ENCODE measurements at regions not wholly inside any gene's neighbourhood (a gene's known extent, or its start where the extent isn't known, plus 50 kb on each side); places are given as distances from the start of the nearest gene placed in this dataset.

DNA sequence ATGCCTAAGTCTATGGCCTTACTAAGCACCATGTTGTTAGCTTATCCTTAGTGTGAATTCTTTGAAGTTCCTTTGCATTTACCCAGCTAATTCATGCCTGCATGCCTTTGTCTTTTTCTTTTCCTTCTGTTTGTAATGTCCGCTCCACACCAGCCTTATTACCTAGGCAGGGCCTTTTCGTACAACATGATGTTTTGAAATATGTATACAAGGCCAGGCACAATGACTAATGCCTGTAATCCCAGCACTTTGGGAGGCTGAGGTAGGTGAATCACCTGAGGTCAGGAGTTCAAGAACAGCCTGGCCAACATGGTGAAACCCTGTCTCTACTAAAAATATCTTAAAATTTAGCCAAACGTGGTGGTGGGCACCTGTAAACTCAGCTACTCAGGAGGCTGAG lies 1636.5 kb upstream of the SEL1L start:
- ATAC-seq (no peak), DNase-seq (ENCODE audit: low spot score) (no peak)
- H3K4me3 Mint-ChIP-seq, result no peak overlapping the region
- POLR2A ChIA-PET, result no interaction called here
- no peaks in the 10 kb centered on the region for H3K36me3 Mint-ChIP-seq
- no peaks in the 10 kb centered on the region; the same call in 1 of the 2 replicates for H3K9me3 Mint-ChIP-seq
- H3K4me1 Mint-ChIP-seq, result peaks cover 7% of the 10 kb centered on the region
- CTCF ChIA-PET, result no interaction called here
- TF ChIP-seq GABPB1 (CRISPR knock-in tag; IDR thresholded peaks at IDR 0.05), result no peak
- TF ChIP-seq, protein P1, sequence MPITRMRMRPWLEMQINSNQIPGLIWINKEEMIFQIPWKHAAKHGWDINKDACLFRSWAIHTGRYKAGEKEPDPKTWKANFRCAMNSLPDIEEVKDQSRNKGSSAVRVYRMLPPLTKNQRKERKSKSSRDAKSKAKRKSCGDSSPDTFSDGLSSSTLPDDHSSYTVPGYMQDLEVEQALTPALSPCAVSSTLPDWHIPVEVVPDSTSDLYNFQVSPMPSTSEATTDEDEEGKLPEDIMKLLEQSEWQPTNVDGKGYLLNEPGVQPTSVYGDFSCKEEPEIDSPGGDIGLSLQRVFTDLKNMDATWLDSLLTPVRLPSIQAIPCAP (CRISPR knock-in tag; IDR thresholded peaks at IDR 0.05), result no peak
- no peak for TF ChIP-seq ZNF512 (CRISPR knock-in tag; IDR thresholded peaks at IDR 0.05; ENCODE audit: borderline replicate concordance)
- no peak for TF ChIP-seq PRRX2 (CRISPR knock-in tag; IDR thresholded peaks at IDR 0.05)
- TF ChIP-seq NFE2L1 (CRISPR knock-in tag; IDR thresholded peaks at IDR 0.05), result no peak
- TF ChIP-seq, protein P2, sequence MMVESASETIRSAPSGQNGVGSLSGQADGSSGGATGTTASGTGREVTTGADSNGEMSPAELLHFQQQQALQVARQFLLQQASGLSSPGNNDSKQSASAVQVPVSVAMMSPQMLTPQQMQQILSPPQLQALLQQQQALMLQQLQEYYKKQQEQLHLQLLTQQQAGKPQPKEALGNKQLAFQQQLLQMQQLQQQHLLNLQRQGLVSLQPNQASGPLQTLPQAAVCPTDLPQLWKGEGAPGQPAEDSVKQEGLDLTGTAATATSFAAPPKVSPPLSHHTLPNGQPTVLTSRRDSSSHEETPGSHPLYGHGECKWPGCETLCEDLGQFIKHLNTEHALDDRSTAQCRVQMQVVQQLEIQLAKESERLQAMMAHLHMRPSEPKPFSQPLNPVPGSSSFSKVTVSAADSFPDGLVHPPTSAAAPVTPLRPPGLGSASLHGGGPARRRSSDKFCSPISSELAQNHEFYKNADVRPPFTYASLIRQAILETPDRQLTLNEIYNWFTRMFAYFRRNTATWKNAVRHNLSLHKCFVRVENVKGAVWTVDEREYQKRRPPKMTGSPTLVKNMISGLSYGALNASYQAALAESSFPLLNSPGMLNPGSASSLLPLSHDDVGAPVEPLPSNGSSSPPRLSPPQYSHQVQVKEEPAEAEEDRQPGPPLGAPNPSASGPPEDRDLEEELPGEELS (CRISPR knock-in tag; IDR thresholded peaks at IDR 0.05), result no peak
- TF ChIP-seq, protein P3, sequence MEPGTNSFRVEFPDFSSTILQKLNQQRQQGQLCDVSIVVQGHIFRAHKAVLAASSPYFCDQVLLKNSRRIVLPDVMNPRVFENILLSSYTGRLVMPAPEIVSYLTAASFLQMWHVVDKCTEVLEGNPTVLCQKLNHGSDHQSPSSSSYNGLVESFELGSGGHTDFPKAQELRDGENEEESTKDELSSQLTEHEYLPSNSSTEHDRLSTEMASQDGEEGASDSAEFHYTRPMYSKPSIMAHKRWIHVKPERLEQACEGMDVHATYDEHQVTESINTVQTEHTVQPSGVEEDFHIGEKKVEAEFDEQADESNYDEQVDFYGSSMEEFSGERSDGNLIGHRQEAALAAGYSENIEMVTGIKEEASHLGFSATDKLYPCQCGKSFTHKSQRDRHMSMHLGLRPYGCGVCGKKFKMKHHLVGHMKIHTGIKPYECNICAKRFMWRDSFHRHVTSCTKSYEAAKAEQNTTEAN (CRISPR knock-in tag; IDR thresholded peaks at IDR 0.05), result no peak
- TF ChIP-seq CREM (CRISPR knock-in tag; IDR thresholded peaks at IDR 0.05), result no peak
- TF ChIP-seq ZNF317 (CRISPR knock-in tag; IDR thresholded peaks at IDR 0.05; ENCODE audit: borderline replicate concordance, low read depth), result no peak
- TF ChIP-seq, protein P4, sequence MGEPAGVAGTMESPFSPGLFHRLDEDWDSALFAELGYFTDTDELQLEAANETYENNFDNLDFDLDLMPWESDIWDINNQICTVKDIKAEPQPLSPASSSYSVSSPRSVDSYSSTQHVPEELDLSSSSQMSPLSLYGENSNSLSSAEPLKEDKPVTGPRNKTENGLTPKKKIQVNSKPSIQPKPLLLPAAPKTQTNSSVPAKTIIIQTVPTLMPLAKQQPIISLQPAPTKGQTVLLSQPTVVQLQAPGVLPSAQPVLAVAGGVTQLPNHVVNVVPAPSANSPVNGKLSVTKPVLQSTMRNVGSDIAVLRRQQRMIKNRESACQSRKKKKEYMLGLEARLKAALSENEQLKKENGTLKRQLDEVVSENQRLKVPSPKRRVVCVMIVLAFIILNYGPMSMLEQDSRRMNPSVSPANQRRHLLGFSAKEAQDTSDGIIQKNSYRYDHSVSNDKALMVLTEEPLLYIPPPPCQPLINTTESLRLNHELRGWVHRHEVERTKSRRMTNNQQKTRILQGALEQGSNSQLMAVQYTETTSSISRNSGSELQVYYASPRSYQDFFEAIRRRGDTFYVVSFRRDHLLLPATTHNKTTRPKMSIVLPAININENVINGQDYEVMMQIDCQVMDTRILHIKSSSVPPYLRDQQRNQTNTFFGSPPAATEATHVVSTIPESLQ (CRISPR knock-in tag; IDR thresholded peaks at IDR 0.05), result no peak
- TF ChIP-seq, protein P5, sequence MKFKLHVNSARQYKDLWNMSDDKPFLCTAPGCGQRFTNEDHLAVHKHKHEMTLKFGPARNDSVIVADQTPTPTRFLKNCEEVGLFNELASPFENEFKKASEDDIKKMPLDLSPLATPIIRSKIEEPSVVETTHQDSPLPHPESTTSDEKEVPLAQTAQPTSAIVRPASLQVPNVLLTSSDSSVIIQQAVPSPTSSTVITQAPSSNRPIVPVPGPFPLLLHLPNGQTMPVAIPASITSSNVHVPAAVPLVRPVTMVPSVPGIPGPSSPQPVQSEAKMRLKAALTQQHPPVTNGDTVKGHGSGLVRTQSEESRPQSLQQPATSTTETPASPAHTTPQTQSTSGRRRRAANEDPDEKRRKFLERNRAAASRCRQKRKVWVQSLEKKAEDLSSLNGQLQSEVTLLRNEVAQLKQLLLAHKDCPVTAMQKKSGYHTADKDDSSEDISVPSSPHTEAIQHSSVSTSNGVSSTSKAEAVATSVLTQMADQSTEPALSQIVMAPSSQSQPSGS (CRISPR knock-in tag; IDR thresholded peaks at IDR 0.05; ENCODE audit: borderline replicate concordance, low read depth), result no peak
- no peak overlapping the region for H3K27ac Mint-ChIP-seq
- no peaks in the 10 kb centered on the region for H3K27me3 Mint-ChIP-seq (ENCODE audit: low read depth)

- CTCF ChIA-PET, result no interaction called here
- Mint-ChIP-seq H3K36me3 (no peaks in the 10 kb centered on the region), H3K27me3 (ENCODE audit: low read depth) (no peaks in the 10 kb centered on the region), H3K4me3 (no peak overlapping the region), H3K4me1 (peaks cover 7% of the 10 kb centered on the region), H3K9me3 (no peaks in the 10 kb centered on the region; the same call in 1 of the 2 replicates), H3K27ac (no peak overlapping the region)
- DNase-seq (ENCODE audit: low spot score) (no peak), ATAC-seq (no peak)
- POLR2A ChIA-PET, result no interaction called here
- TF ChIP-seq JAZF1 (CRISPR knock-in tag; IDR thresholded peaks at IDR 0.05) (no peak), ETV6 (CRISPR knock-in tag; IDR thresholded peaks at IDR 0.05) (no peak), NR3C1 (CRISPR knock-in tag; conservative IDR thresholded peaks at IDR 0.05; ENCODE audit: low read depth) (no peak), TEAD1 (CRISPR knock-in tag; IDR thresholded peaks at IDR 0.05) (no peak), ERG (CRISPR knock-in tag; IDR thresholded peaks at IDR 0.05) (no peak), ZNF671 (CRISPR knock-in tag; IDR thresholded peaks at IDR 0.05) (no peak), GRHL2 (CRISPR knock-in tag; IDR thresholded peaks at IDR 0.05; ENCODE audit: insufficient replicate concordance, severe bottlenecking) (no peak), ZNF121 (CRISPR knock-in tag; IDR thresholded peaks at IDR 0.05) (no peak), RORB (CRISPR knock-in tag; IDR thresholded peaks at IDR 0.05) (no peak), MXD4 (CRISPR knock-in tag; IDR thresholded peaks at IDR 0.05; ENCODE audit: borderline replicate concordance) (no peak)
- TF ChIP-seq, protein P6, sequence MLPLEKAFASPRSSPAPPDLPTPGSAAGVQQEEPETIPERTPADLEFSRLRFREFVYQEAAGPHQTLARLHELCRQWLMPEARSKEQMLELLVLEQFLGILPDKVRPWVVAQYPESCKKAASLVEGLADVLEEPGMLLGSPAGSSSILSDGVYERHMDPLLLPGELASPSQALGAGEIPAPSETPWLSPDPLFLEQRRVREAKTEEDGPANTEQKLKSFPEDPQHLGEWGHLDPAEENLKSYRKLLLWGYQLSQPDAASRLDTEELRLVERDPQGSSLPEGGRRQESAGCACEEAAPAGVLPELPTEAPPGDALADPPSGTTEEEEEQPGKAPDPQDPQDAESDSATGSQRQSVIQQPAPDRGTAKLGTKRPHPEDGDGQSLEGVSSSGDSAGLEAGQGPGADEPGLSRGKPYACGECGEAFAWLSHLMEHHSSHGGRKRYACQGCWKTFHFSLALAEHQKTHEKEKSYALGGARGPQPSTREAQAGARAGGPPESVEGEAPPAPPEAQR (CRISPR knock-in tag; IDR thresholded peaks at IDR 0.05), result no peak
- TF ChIP-seq, protein P1 (CRISPR knock-in tag; IDR thresholded peaks at IDR 0.05), result no peak
These were observed 1638.1 kb upstream of the SEL1L start for GRCh38 chr14:83171761-83172160.

Measured in WTC11 (cell line).